ENCODE measurements at regions not wholly inside any gene's neighbourhood (a gene's known extent, or its start where the extent isn't known, plus 50 kb on each side); places are given as distances from the start of the nearest gene placed in this dataset.

DNA sequence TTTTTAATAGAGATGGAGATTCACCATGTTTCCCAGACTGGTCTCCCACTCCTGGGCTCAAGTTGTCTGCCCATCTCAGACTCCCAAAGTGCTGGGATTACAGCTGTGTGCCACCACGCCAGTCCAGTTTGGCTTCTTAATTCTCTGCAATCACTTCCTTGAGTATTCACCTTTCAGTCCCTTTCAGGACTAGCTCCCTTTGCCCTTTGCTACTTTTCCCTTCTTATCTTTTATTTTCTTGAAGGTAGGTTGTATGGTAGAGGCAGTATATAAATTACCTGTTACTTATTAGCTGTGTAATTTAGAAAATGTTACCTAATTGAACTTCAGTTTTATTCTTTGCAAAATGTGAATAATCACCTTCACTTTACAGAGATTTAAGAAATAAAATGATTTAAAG lies 285.8 kb downstream of the FGF9 start:
- H3K36me3 ChIP-seq (ENCODE audit: control insufficient read depth, insufficient read depth, low read length): no peaks in the 10 kb centered on the region
- H3K27me3 ChIP-seq (ENCODE audit: control insufficient read depth, insufficient read depth, low read length): no peaks in the 10 kb centered on the region
- no peak for DNase-seq (ENCODE audit: low read depth)
- ChIA-PET CTCF (no interaction called here), POLR2A (no interaction called here)
- TF ChIP-seq CTCF (IDR thresholded peaks at IDR 0.05; ENCODE audit: insufficient read depth, low read depth, low read length): no peak
- H3K4me3 ChIP-seq (ENCODE audit: low read depth, low read length): no peak overlapping the region

DNA sequence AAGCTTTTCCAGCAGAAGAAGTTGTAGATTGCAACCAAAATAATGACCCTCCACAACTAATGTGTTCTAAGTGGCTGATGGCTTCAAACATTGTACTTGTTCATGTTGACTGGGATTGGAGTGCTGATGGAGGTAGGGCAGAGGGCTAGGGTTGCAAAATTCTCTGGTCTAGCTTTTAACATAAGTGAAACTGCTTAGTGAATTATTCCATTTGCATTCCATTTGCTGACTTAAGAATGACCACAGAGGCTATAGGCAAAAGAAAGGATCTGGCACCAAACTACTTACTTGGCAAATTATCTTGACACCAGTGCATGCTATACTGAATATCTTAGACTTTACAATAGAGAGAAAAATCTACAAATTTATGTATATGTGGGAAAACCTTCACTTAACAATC lies 287.0 kb downstream of the FGF9 start:
- ChIA-PET POLR2A (interaction anchor here (0.5 kb wide), 1 partner anchor 9 kb away, joined by 3 read pairs; no protein-coding TSS in a partner anchor), CTCF (no interaction called here)
- no peaks in the 10 kb centered on the region for H3K27me3 ChIP-seq (ENCODE audit: control insufficient read depth, insufficient read depth, low read length)
- H3K36me3 ChIP-seq (ENCODE audit: control insufficient read depth, insufficient read depth, low read length): no peaks in the 10 kb centered on the region
- no peak for TF ChIP-seq CTCF (IDR thresholded peaks at IDR 0.05; ENCODE audit: insufficient read depth, low read depth, low read length)
- DNase-seq (ENCODE audit: low read depth): no peak
- no peak overlapping the region for H3K4me3 ChIP-seq (ENCODE audit: low read depth, low read length)

GRCh38 chr13:21960108-21960507 lies 289.2 kb downstream of the FGF9 start:
- TF ChIP-seq CTCF (IDR thresholded peaks at IDR 0.05; ENCODE audit: insufficient read depth, low read depth, low read length): no peak
- Histone ChIP-seq H3K36me3 (ENCODE audit: control insufficient read depth, insufficient read depth, low read length) (no peaks in the 10 kb centered on the region), H3K4me3 (ENCODE audit: low read depth, low read length) (no peak overlapping the region), H3K27me3 (ENCODE audit: control insufficient read depth, insufficient read depth, low read length) (no peaks in the 10 kb centered on the region)
- ChIA-PET POLR2A (no interaction called here), CTCF (no interaction called here)
- DNase-seq (ENCODE audit: low read depth): no peak

DNA sequence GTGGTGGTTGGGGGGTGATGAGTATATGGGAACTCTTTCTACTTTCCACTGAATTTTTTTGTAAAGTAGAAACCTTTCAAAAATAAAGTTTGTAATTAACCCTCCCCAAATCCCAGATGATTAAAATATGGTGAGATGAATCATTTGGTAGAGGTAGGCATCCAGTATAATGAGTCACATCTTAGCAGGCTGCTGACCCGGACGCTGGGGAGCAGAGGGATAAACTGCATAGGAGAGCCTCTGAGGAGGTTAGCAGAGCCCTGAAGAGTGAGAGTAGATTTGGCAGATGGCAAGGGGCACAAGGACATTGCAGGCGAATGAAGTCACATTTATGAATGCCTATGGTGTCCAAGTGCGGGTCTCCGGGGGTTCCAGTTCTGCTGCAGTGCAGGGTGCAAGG lies 293.8 kb downstream of the FGF9 start:
- ChIA-PET CTCF (no interaction called here), POLR2A (no interaction called here)
- Histone ChIP-seq H3K36me3 (ENCODE audit: control insufficient read depth, insufficient read depth, low read length) (no peaks in the 10 kb centered on the region), H3K27me3 (ENCODE audit: control insufficient read depth, insufficient read depth, low read length) (no peaks in the 10 kb centered on the region), H3K4me3 (ENCODE audit: low read depth, low read length) (no peak overlapping the region)
- no peak for DNase-seq (ENCODE audit: low read depth)
- no peak for TF ChIP-seq CTCF (IDR thresholded peaks at IDR 0.05; ENCODE audit: insufficient read depth, low read depth, low read length)

GRCh38 chr13:21965095-21965494 lies 294.2 kb downstream of the FGF9 start:
- Histone ChIP-seq H3K27me3 (ENCODE audit: control insufficient read depth, insufficient read depth, low read length) (no peaks in the 10 kb centered on the region), H3K4me3 (ENCODE audit: low read depth, low read length) (no peak overlapping the region), H3K36me3 (ENCODE audit: control insufficient read depth, insufficient read depth, low read length) (no peaks in the 10 kb centered on the region)
- CTCF ChIA-PET: interaction anchor here (0.6 kb wide), 1 partner anchor 1703 kb away, joined by 3 read pairs; no protein-coding TSS in a partner anchor
- TF ChIP-seq CTCF (IDR thresholded peaks at IDR 0.05; ENCODE audit: insufficient read depth, low read depth, low read length): no peak
- no peak for DNase-seq (ENCODE audit: low read depth)
- POLR2A ChIA-PET: no interaction called here

All from BJ (cell line).